OCI-LY1 (cell line): ENCODE measurements at regions not wholly inside any gene's neighbourhood (a gene's known extent, or its start where the extent isn't known, plus 50 kb on each side); places are given as distances from the start of the nearest gene placed in this dataset.

Experiments
- EZH2 ChIP-seq: fragments of 200-600 bp; sonication (generic), shearing (Covaris generic); IDR thresholded peaks from 2 replicates; pipeline ENCODE4 v1.8.0; 2017; ENCODE audit warnings: borderline replicate concordance, mixed run types, mild to moderate bottlenecking, antibody characterized with exemption, low read length, moderate library complexity, mixed read lengths
- TF ChIP-seq, protein P1 (sequence below): fragments of 200-600 bp; sonication (generic), shearing (Covaris generic); IDR thresholded peaks from 2 replicates; pipeline ENCODE4 v1.5.1; 2017; ENCODE audit warnings: mild to moderate bottlenecking, antibody characterized with exemption, low read length, moderate library complexity, mixed read lengths

- no peak for TF ChIP-seq EZH2
- TF ChIP-seq, protein P1, sequence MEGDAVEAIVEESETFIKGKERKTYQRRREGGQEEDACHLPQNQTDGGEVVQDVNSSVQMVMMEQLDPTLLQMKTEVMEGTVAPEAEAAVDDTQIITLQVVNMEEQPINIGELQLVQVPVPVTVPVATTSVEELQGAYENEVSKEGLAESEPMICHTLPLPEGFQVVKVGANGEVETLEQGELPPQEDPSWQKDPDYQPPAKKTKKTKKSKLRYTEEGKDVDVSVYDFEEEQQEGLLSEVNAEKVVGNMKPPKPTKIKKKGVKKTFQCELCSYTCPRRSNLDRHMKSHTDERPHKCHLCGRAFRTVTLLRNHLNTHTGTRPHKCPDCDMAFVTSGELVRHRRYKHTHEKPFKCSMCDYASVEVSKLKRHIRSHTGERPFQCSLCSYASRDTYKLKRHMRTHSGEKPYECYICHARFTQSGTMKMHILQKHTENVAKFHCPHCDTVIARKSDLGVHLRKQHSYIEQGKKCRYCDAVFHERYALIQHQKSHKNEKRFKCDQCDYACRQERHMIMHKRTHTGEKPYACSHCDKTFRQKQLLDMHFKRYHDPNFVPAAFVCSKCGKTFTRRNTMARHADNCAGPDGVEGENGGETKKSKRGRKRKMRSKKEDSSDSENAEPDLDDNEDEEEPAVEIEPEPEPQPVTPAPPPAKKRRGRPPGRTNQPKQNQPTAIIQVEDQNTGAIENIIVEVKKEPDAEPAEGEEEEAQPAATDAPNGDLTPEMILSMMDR = no peak
These were observed 1199.9 kb upstream of the DIAPH2 start for GRCh38 chrX:95484781-95485180.
